ENCODE measurements at regions not wholly inside any gene's neighbourhood (a gene's known extent, or its start where the extent isn't known, plus 50 kb on each side); places are given as distances from the start of the nearest gene placed in this dataset.
"Not testable (repeated sequence)": the region's sequence is repeated elsewhere in the genome, so short reads cannot be mapped to it uniquely, and the experiment has no call there.

DNA sequence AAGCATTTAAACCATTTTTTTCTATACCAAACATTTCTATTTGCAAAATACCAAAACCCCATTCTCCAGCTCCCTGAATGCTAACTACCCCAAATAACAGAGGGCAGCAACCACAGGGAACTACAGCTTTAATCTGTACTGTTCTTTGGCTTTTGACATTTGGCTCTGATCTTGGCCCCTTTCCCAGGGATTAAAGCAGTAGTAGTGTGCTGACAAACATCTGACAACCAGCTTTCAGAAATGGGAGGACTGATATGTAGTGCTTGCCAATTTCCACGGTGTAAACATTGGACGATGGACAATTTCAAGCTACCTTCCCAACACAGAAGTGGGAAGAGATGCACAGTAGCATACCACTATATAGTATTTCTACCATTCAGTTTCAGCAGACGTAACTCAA, 88.4 kb upstream of the TEAD1 start:
- no peak for DNase-seq

DNA sequence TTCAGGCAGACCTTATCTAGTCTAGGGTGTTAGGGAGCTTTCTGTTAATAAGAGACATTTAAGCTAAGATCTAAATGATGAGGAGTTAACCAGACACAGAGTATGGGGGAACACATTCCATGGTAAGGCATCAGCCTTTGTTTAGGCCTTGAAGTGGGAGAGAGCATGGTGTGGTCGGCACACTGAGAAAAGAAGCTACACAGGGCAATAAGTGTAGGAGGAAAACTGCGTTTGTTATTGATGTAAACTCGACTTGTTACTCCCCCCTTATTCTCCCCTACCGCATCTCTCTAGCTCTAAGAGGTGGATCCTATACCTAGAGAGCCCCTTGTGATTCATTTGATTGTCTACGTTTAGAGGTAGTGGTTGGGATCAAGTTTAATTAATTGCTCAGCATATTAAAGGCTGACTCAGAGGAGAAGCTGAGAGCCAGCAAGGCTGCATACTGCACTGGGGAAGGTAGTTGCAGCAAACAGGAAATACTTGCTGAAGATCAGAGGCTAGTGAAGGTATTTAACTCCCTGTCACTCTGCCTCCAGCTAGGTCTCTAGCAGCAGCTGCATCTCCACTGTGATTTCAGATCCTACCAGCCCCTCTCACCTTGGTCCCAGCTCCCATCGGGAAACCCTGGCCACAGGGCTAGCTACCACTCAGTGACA, 86.8 kb upstream of the TEAD1 start:
- peak; percentile 30 for DNase-seq

DNA sequence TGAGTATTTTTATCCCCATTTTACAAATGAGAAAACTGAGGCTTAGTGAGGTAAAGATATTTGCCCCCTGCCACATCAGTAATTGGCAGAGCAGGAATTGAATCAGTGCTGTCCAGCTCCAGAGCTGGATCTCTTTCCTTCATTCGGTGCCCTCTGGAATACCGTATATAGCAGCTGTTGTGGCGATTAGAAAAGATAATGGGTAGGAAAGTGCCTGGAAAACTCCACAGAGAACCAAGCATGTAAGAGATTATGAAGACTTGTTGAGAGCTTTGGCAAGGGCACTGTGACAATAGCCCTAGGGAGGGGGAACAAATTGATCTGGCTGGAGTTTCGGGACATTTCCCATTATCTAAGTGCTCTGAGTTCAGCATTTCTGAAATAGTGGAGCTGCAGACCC, 82.5 kb upstream of the TEAD1 start:
- no peak for DNase-seq

DNA sequence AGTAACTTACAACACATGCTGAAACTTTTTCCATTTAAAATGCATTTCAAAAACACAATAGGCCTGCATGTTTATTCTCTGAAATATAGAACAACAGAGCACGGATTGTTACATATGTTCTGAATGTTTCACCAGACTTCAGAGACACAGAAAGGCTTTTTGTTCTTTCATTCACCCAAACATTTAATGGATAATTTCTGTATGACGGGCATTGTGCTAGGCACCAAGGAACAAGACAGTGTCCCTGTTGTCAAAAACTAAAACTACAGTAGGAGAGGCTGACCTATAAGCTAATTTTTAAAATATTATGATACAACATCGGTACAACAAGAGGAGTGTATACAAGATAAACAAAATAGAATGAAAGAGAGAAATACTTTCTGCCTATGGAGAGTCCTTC, 81.9 kb upstream of the TEAD1 start:
- no peak for DNase-seq

DNA sequence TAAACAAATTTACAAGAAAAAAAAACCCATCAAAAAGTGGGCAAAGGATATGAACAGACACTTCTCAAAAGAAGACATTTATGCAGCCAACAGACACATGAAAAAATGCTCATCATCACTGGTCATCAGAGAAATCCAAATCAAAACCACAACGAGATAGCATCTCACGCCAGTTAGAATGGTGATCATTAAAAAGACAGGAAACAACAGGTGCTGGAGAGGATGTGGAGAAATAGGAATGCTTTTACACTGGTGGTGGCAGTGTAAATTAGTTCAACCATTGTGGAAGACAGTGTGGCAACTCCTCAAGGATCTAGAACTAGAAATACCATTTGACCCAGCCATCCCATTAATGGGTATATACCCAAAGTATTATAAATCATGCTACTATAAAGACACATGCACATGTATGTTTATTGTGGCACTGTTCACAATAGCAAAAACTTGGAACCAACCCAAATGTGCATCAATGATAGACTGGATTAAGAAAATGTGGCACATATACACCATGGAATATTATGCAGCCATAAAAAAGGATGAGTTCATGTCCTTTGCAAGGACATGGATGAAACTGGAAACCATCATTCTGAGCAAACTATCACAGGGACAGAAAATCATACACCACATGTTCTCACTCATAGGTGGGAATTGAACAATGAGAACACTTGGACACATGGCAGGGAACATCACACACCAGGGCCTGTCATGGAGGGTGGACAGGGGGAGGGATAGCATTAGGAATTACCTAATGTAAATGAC, 79.0 kb upstream of the TEAD1 start:
- DNase-seq, result not testable (repeated sequence)

DNA sequence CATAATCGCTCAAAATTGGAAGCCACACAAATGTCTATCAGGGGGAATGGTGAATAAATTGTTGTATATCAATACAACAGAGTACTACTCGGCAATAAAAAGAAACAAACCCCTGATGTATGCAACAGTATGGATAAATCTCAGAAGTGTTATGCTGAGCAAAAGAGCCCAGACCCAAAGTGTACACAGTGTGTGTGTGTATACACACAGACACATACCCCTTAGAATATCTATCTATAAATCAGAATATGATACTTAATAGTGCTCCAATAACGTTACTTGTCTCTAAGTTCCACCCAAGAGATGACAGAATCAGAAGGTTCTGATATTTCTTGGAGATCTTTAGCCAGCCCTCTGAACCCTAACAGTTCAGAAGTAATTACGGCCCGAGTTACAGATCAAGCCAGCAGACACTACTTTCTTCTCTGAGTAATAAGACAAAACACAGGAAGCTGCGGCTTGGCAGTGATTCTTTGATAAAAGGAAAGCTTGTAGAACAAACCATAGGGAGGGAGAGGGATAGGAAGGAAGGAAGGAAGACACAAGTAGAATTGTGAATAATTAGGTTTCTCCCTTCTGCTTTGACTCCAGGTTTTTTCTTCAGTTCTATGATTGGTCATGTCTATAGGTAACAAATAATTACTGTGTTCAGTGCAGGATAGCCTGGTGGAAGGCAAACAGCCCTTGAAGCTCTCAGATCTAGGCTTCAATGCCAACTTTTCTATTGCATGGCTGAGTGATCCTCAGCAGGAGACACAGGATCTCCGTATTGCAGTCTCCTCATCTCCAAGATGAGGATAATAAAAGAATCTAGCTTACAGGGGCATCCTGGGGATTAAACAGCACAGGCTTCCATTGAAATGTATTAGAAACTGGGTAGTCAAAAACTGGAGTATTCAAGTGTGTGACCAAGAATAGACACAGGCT, 75.6 kb upstream of the TEAD1 start:
- DNase-seq, result peak; percentile 75

DNA sequence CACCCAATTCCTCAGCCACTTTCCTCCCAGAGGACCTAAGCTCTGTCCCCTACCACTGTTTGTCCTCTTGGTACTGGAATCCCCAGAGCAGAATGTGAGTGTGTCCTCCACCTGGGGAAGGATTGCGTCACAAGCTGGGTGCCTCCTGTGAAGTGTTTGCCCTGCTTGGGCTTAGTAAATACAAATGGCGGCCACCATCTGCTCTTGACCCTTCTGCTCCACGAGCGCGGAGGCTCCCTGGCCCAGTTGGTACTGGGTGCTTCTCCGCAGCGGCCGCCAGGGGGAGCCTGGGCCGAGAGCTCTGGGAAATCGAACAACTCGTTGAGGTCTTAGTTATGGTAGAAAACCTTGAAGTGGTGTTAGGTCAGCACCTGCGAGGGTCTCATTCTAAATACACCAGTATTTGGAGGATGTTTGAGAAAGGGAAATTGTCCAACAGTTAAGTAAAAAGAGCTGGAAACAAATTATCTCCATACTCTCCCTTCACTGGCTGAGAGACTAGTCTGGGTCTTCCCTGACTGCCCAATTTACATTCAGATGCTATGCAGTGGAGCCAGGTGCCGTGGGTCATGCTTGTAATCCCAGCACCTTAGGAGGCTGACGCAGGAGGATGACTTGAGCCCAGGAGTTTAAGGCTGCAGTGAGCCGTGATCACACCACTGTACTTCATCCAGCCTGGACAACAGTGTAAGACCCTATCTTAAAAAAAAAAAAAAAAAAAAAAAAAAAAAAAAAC, 74.6 kb upstream of the TEAD1 start:
- peak; percentile 99 for DNase-seq

DNA sequence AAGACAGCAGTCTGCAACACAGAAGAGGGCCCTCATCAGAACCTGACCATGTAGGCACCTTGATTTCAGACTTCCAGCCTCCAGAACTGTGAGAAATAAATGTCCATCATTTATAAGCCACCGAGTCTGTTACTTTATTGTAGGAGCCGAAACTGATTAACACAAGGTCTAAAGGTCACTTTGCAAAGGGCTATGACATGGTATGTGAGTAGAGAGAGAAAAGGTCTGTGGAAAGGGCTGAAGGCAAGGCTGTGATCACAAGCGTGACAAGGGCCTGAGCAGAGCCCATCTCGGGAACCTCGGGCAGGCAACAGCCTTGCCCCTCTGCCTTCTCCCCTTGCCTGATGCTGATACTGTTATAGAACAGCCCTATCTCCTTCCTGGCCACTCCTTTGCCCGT, 73.4 kb upstream of the TEAD1 start:
- peak; percentile 71 for DNase-seq

DNA sequence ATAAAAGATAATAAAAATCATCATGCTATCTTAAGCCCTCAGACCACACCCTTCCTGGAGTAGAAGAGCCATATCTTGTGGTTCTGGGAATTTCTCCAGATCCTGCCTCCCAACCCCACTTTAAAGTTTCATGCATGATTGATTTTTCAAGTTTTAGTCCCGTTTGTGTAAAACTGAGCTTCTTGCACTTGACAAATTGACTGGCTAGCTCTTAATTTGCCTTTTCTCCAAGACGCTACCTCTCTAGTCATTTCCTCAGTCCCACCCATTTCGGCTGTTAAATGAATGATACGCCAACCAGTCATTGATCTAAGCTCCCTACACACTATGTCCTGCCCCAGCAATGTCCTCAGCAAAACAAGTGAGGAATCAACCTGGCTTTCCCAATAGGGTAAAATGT, 71.8 kb upstream of the TEAD1 start:
- no peak for DNase-seq

DNA sequence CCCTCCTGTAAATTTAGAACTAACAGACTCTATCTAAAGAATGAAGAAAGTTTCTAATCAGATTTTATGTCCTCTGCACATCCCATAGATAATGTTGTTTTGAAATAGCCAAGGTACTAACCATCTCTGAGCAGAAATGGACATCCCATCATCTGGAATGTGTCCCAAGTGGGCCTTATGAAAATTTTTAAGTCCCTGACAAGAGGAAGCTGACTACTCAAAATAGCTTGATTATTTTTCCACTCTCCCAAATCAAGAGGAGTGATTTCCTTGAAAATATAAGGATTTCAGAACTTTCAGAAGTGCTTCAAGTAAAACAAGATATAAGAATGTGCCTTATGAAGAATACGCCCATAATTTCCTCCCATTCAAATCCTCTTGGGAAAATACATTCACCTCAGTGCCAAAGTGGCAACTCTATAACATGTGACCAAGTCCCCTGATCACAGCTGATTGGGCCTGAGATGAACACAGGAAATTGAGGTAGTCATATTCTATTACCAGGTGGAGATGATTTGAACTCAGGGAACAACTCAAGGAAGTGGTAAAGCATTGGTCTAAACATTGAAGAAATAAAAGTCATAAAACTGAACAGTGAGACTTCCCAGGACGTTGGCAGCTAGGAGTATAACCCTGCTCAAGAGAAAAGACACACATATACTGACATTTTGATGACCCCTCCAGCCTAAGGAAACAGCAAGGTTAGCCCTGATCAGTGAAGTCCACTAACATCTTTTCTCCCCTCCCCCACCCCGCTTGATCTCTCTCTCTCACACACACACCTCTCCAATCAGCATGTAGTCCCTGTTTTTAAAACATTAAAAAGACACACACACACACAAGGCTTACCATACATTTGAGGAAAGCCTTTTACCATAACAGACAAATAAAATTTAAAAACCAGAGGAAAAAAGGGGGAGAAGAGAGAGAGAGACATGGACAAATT, 70.8 kb upstream of the TEAD1 start:
- no peak for DNase-seq

DNA sequence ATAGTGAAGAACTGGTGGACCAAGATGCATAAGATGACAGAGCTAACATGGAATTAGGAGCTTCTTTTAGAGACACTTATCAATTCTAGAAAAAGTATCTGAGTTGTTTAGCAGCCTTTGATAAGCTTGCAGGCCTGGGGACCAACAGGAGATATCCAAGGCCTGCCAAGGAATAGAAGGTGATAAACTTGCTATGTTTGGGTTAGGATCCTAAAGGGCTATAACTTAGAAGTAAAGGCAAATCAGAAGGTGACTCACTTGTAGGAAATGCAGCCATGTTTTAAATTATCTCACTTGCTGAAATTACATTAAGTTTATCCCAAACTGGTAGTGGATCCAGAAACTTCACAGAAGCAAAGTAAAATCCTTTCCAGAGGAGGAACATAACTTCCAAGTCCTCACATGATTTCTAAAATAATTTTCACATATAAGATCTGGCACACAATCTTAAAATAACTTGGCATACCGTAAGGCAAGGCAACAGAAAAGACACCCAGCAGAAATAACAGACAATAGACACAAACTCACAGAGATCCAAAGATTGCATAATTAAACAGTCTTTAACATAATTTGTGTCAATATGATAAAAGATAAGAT, 69.6 kb upstream of the TEAD1 start:
- DNase-seq, result no peak

DNA sequence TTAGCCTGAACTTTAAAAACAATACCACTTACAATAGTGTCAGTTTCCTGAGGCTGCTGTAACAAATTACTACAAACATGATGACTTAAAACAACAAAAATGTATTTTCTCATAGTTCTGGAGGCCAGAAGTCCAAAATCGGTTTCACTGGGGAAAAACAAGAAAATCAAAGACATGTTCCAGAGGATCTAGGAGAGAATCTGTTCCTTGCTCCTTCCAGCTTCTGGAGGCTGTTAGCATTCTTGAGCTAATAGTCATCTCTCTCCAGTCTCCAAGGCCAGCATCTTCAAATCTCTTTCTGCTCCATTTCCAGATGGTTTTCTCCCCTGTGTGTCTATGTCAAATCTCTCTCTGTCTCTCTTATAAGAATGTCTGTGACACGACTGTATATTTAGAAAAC, 67.6 kb upstream of the TEAD1 start:
- no peak for DNase-seq

DNA sequence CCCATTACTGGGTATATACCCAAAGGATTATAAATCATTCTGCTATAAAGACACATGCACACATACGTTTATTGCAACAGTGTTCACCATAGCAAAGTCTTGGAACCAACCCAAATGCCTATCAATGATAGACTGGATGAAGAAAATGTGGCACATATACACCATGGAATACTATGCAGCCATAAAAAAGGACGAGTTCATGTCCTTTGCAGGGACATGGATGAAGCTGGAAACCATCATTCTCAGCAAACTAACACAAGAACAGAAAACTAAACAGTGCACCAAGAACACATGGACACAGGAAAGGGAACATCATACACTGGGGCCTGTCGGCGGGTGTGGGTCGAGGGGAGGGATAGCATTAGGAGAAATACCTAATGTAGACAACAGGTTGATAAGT, 65.5 kb upstream of the TEAD1 start:
- DNase-seq, result not testable (repeated sequence)

DNA sequence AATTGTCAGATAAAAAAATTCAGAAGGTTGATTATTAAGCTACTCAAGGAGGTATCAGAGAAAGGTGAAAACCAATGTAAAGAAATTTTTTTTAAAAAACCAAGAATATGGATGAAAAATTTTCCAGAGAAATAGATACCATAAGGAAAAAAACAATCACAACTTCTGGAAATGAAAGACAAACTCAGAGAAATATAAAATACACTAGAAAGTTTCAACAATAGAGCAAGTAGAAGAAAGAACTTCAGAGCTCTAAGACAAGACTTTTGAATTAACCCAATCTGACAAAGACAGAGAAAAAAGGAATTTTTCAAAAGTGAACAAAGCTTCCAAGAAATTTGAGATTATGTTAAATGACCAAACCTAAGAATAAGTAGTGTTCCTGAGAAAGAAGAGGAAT, 62.9 kb upstream of the TEAD1 start:
- DNase-seq, result no peak

DNA sequence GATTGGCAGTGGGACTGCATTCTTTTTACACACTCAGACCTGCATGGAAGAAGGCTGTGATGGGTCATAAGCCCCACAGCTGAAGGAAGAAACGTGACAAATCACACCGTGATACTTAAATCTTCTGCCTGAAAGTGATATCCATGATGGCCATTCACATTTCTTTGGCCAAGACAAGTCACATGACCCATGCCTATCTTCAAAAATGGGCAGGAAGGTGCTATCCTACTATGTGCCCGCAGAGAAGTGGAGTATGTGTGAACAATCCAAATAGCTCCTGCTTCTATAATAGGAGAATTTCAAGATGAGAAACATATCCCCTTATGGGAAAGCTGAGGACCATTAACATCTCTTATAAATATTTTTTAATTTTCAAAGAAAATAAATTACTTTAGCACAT, 56.6 kb upstream of the TEAD1 start:
- no peak for DNase-seq

DNA sequence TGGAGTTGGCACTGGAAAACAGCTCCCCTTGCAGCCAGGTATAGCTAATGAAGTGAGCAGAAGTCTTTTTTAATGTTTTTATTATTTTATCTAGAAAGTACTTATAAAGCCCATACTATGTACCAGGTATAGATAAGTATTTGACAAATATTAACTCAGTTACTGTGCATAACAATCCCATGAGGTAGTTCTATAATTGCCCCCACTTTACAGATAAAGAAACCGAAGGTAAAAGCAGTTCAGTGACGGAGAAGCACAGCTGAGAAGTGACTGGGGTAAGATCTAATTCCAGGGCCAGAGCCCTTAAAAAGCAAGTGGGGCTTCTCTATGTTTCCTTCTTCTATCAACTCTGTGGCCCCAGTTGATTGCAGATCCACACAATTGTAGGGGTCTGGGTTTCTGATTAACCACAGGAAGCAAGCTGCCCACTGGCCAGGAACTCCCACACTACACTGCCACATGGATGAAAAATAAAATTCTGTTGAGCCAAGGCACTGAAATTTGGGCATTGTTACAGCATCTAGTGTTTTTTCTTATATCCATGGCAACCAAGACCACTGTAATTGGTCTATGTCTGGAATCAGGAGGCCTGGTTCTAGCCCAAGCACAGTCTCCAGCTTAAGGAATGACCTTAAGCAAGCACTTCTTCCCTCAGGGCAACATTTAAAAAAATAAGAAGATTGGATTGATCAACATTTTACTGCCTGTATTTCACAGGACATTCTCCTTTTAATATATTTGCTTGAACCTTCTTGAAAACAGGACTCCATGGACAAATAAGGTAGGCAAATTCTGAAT, 55.3 kb upstream of the TEAD1 start:
- no peak for DNase-seq

DNA sequence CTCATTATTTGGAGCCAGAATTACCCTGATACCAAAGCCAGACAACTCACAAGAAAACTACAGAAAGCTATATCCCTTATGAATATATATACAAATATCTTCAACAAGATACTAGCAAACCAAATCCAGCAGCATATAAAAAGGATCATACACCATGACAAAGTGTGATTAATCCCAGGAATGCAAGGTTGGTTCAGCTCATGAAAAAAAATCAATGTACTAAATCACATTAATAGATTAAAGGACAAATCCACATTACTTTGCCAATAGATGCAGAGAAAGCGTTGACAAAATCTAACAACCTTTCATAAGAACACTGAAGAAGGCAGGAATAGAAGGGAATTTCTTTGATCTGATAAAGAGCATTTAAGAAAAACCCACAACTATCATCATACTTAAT, 50.4 kb upstream of the TEAD1 start:
- no peak for DNase-seq

Data from DMS53 (cell line).